A549 (cell line): ENCODE measurements at regions not wholly inside any gene's neighbourhood (a gene's known extent, or its start where the extent isn't known, plus 50 kb on each side); places are given as distances from the start of the nearest gene placed in this dataset.
"Not testable (repeated sequence)": the region's sequence is repeated elsewhere in the genome, so short reads cannot be mapped to it uniquely, and the experiment has no call there.

Source experiments
- ATAC-seq, 2 experiments: fragments of 200-7000 bp in 1 of 2; fragments of >200 bp in 1 of 2; cut with Nextera tagmentation in 1 of 2; cut with Tn5 transposase in 1 of 2; 3 replicates each; pipeline versions ENCODE4 v1.8.0 to v1.9.1; 2018 to 2020; ENCODE audit warnings: mild to moderate bottlenecking in 1 of 2, moderate library complexity in 1 of 2
- CTCF ChIA-PET: fragments of 300-600 bp; sonication (Branson Sonifier 250); formaldehyde crosslinking; extraction: SDS; loops from one replicate; lab custom pipeline; 2021; ENCODE audit warnings: antibody characterized with exemption, inconsistent platforms; lab: Yijun Ruan, JAX
- POLR2A ChIA-PET: fragments of 350-600 bp; formaldehyde crosslinking; extraction: SDS; loops from one replicate; lab custom pipeline; 2021; ENCODE audit warnings: antibody characterized with exemption, inconsistent platforms; lab: Yijun Ruan, JAX
- DNase-seq, 2 experiments: peaks; one replicate each; pipeline versions ENCODE4 v3.0.0 to v3.0.0-alpha.2; 2011 to 2016; ENCODE audit warnings: low read depth in 1 of 2, low spot score in 1 of 2
- FAIRE-seq: peaks from 2 replicates; lab custom pipeline; 2011; peaks lifted over from hg19 to GRCh38; lab: Jason Lieb, UNC
- H3K27ac ChIP-seq, 2 experiments: fragments of >200 bp; sonication (Bioruptor Twin); formaldehyde crosslinking; 3 replicates each; pipeline ENCODE4 v1.5.1; 2016 to 2017
- H3K4me1 ChIP-seq: fragments of >200 bp; sonication (Bioruptor Twin); formaldehyde crosslinking; 3 replicates; pipeline ENCODE4 v1.6.1; 2016
- H3K4me2 ChIP-seq: fragments of >200 bp; sonication (Bioruptor Twin); formaldehyde crosslinking; 3 replicates; pipeline ENCODE4 v1.6.1; 2016
- H3K4me3 ChIP-seq: fragments of >200 bp; sonication (Bioruptor Twin); formaldehyde crosslinking; 3 replicates; pipeline ENCODE4 v1.5.1; 2016
- H3K9me3 ChIP-seq: fragments of >200 bp; sonication (Bioruptor Twin); formaldehyde crosslinking; 3 replicates; pipeline ENCODE4 v1.6.1; 2016
- BHLHE40 ChIP-seq: IDR thresholded peaks from 2 replicates; pipeline ENCODE4 v1.6.1; 2012; ENCODE audit warnings: low read depth, low read length, inconsistent platforms
- CBX8 ChIP-seq: fragments of 200-600 bp; sonication (generic); IDR thresholded peaks from 2 replicates; pipeline ENCODE4 v1.6.1; 2016
- CHD4 ChIP-seq: fragments of 200-600 bp; sonication (generic); IDR thresholded peaks from 2 replicates; pipeline ENCODE4 v1.6.1; 2016; ENCODE audit warnings: antibody characterized with exemption, mild to moderate bottlenecking, borderline replicate concordance
- EP300 ChIP-seq, 2 experiments: fragments of >200 bp; sonication (Bioruptor Twin); formaldehyde crosslinking; IDR thresholded peaks; 2 replicates in 1 of 2; 3 replicates in 1 of 2; pipeline ENCODE4 v1.6.1; 2016 to 2017
- ESRRA ChIP-seq: fragments of 150-350 bp; IDR thresholded peaks from 2 replicates; pipeline ENCODE4 v1.6.1; 2014; ENCODE audit warnings: mild to moderate bottlenecking, low read length, borderline replicate concordance
- FOSB ChIP-seq: fragments of 250-450 bp; sonication (Bioruptor Pico); IDR thresholded peaks from 2 replicates; pipeline ENCODE4 v1.5.0; 2020; ENCODE audit warnings: mild to moderate bottlenecking, moderate library complexity
- FOSL2 ChIP-seq, 2 experiments: fragments of 450-650 bp in 1 of 2; fragments of >200 bp in 1 of 2; sonication (Bioruptor Twin) in 1 of 2; formaldehyde crosslinking; IDR thresholded peaks; 2 replicates each; pipeline versions ENCODE4 v1.5.0 to v1.6.1; 2016 to 2020; ENCODE audit warnings: mild to moderate bottlenecking in 1 of 2, moderate library complexity in 1 of 2
- HOXA7 ChIP-seq: fragments of 250-450 bp; sonication (Bioruptor Pico); IDR thresholded peaks from 2 replicates; pipeline ENCODE4 v1.5.0; 2020; ENCODE audit warnings: mild to moderate bottlenecking, moderate library complexity
- HOXB13 ChIP-seq: fragments of 250-450 bp; sonication (Bioruptor Pico); IDR thresholded peaks from 2 replicates; pipeline ENCODE4 v1.5.0; 2020; ENCODE audit warnings: low read depth, mild to moderate bottlenecking, moderate library complexity
- HOXB5 ChIP-seq: fragments of 250-450 bp; sonication (Bioruptor Pico); IDR thresholded peaks from 2 replicates; pipeline ENCODE4 v1.5.0; 2020; ENCODE audit warnings: mild to moderate bottlenecking, moderate library complexity
- JUN ChIP-seq, 2 experiments: fragments of >200 bp; sonication (Bioruptor Twin); formaldehyde crosslinking; IDR thresholded peaks; 2 replicates in 1 of 2; 3 replicates in 1 of 2; pipeline ENCODE4 v1.6.1; 2016 to 2017
- KDM5A ChIP-seq: fragments of 200-600 bp; sonication (generic); IDR thresholded peaks from 2 replicates; pipeline ENCODE4 v1.6.1; 2016; ENCODE audit warnings: antibody characterized with exemption, mild to moderate bottlenecking
- MAFK ChIP-seq: fragments of 450-650 bp; IDR thresholded peaks from 2 replicates; pipeline ENCODE4 v1.6.1; 2014; ENCODE audit not compliant: partially characterized antibody
- PHF8 ChIP-seq: fragments of 200-600 bp; sonication (generic); IDR thresholded peaks from 2 replicates; pipeline ENCODE4 v1.6.1; 2016; ENCODE audit warnings: low read depth, mild to moderate bottlenecking, antibody characterized with exemption, moderate library complexity, borderline replicate concordance
- POLR2AphosphoS2 ChIP-seq: conservative IDR thresholded peaks from 2 replicates; pipeline ENCODE4 v1.6.1; 2012; ENCODE audit warnings: low read length, improper control_type of control experiment, inconsistent platforms
- RCOR1 ChIP-seq: fragments of 150-350 bp; IDR thresholded peaks from 2 replicates; pipeline ENCODE4 v1.6.1; 2014; ENCODE audit warnings: antibody characterized with exemption, low read length, low read depth
- RNF2 ChIP-seq: fragments of 200-600 bp; sonication (generic); IDR thresholded peaks from 2 replicates; pipeline ENCODE4 v1.6.1; 2016; ENCODE audit warnings: low read depth, mild to moderate bottlenecking, antibody characterized with exemption, moderate library complexity, borderline replicate concordance
- ZC3H11A ChIP-seq: fragments of 450-650 bp; IDR thresholded peaks from 2 replicates; pipeline ENCODE4 v1.6.1; 2014; ENCODE audit warnings: antibody characterized with exemption, mild to moderate bottlenecking
- ZFP36 ChIP-seq: fragments of 450-650 bp; IDR thresholded peaks from 2 replicates; pipeline ENCODE4 v1.6.1; 2014; ENCODE audit warnings: borderline replicate concordance; ENCODE audit not compliant: partially characterized antibody
- WGBS: methylation state at CpG from one replicate; pipeline ENCODE4 v1.1.6; 2017; ENCODE audit errors: missing lambda C conversion rate; 5-methylcytosine and 5-hydroxymethylcytosine counted together
- TF ChIP-seq, protein P1 (sequence below): fragments of >200 bp; sonication (Bioruptor Twin); formaldehyde crosslinking; IDR thresholded peaks from 2 replicates; pipeline ENCODE4 v1.6.1; 2016
- TF ChIP-seq, protein P2 (sequence below): fragments of >200 bp; sonication (Bioruptor Twin); formaldehyde crosslinking; IDR thresholded peaks from 3 replicates; pipeline ENCODE4 v1.6.1; 2016
- TF ChIP-seq, protein P3 (sequence below): fragments of 250-450 bp; sonication (Bioruptor Pico); IDR thresholded peaks from 2 replicates; pipeline ENCODE4 v1.5.0; 2020; ENCODE audit warnings: low read depth, mild to moderate bottlenecking, moderate library complexity
- TF ChIP-seq, protein P4 (sequence below): IDR thresholded peaks from 2 replicates; pipeline ENCODE4 v1.6.1; 2012; ENCODE audit warnings: low read depth, borderline replicate concordance
- TF ChIP-seq, protein P5 (sequence below): fragments of 450-650 bp; IDR thresholded peaks from 2 replicates; pipeline ENCODE4 v1.6.1; 2014; ENCODE audit warnings: antibody characterized with exemption

DNA sequence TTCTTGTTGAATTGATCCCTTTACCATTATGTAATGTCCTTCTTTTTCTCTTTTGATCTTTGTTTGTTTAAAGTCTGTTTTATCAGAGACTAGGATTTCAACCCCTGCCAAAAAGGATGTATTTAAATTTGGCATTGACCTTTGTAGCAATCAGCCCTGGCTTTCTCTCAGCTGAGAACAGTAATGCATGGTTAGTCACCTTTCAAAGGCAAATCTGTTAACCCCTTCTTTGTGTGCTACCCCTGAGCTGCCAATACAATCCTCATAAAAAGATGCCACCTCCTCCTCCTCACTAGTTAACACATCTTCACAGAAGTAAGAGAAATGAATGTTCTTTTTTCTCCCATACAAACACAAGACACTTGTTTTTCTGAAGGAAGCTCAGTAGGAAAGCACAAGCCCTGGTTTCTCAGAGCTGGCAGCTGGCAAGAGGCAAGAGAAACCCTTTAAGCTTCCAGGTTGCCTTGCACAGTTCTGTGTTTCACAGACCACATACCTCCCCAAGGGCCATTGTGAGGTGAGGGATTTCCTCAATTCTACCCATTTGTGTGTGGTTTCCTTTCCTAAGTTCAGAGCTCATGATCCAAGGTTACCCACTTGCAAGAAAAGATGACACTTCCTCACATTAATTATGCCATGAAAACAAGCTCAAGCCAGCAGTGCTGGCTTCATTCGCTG, 122.6 kb downstream of the RCHY1 start (continued):
- no peak for TF ChIP-seq ZFP36
- TF ChIP-seq JUN (IDR thresholded peaks at IDR 0.05), result no peak
- TF ChIP-seq, protein P1, sequence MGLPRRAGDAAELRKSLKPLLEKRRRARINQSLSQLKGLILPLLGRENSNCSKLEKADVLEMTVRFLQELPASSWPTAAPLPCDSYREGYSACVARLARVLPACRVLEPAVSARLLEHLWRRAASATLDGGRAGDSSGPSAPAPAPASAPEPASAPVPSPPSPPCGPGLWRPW, result no peak
- TF ChIP-seq PHF8, result no peak
- no peak for TF ChIP-seq HOXA7 (CRISPR knock-in tag)
- TF ChIP-seq BHLHE40, result no peak

DNA sequence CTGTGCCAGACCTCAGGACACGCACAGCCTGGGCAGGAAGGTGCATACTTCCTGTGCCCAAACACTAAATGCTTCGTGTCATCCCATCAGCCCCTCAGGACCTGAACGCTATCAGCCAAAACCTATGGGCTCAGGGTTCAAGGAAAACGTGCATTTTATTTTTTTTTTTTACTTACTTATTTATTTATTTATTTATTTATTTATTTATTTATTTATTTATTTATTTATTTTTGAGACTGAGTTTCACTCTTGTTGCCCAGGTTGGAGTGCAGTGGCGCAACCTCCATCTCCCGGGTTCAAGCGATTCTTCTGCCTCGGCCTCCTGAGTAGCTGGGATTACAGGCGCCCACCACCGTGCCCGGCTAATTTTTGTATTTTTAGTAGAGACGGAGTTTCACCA, 127.8 kb downstream of the RCHY1 start:
- ATAC-seq, H3K27ac ChIP-seq, H3K4me1 ChIP-seq, POLR2A ChIA-PET, H3K4me2 ChIP-seq, H3K4me3 ChIP-seq, FAIRE-seq, DNase-seq, CTCF ChIA-PET, H3K9me3 ChIP-seq: not testable (repeated sequence)
- WGBS, result 61% methylated on average over 12 of the region's 12 CpGs
- TF ChIP-seq ZC3H11A, result peak; percentile 12; the same call in 1 of the 2 replicates

DNA sequence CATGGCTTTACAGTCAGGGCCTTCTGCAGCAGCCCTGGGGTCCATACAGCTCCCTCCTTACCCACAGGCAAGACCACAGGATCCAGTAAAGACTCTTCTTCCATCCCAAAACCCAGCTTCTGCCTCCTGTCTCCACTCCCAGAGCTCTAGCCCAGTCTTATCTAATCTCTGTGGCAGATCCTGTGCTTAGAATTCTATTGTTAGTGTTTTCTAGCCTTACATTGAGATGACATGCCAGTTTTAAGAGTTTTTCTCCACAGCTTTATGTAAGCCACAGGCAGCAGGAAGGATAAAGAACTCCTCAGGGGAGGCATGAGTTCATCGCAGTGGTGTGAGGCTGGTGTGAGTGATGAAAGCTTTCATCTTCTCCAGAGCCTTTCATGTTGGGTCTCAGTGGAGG, 129.1 kb downstream of the RCHY1 start:
- no peak overlapping the region for H3K27ac ChIP-seq
- CTCF ChIA-PET, result no interaction called here

More for the DNA sequence above, 129.1 kb downstream of the RCHY1 start:
- no peak overlapping the region for H3K4me3 ChIP-seq
- no peaks in the 10 kb centered on the region for H3K9me3 ChIP-seq
- no peak overlapping the region for H3K4me2 ChIP-seq
- H3K4me1 ChIP-seq, result no peaks in the 10 kb centered on the region
- no peak for TF ChIP-seq CHD4
- no peak for TF ChIP-seq ZC3H11A
- TF ChIP-seq EP300 (IDR thresholded peaks at IDR 0.05), result no peak
- no peak for TF ChIP-seq FOSB (CRISPR knock-in tag)
- no peak for TF ChIP-seq POLR2AphosphoS2
- no peak for TF ChIP-seq FOSL2 (IDR thresholded peaks at IDR 0.05)
- no peak for TF ChIP-seq FOSL2 (CRISPR knock-in tag; IDR thresholded peaks at IDR 0.05)
- no peak for TF ChIP-seq KDM5A
- TF ChIP-seq, protein P2, sequence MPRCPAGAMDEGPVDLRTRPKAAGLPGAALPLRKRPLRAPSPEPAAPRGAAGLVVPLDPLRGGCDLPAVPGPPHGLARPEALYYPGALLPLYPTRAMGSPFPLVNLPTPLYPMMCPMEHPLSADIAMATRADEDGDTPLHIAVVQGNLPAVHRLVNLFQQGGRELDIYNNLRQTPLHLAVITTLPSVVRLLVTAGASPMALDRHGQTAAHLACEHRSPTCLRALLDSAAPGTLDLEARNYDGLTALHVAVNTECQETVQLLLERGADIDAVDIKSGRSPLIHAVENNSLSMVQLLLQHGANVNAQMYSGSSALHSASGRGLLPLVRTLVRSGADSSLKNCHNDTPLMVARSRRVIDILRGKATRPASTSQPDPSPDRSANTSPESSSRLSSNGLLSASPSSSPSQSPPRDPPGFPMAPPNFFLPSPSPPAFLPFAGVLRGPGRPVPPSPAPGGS, result no peak
- TF ChIP-seq, protein P3, sequence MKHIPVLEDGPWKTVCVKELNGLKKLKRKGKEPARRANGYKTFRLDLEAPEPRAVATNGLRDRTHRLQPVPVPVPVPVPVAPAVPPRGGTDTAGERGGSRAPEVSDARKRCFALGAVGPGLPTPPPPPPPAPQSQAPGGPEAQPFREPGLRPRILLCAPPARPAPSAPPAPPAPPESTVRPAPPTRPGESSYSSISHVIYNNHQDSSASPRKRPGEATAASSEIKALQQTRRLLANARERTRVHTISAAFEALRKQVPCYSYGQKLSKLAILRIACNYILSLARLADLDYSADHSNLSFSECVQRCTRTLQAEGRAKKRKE, result no peak
- no peak for TF ChIP-seq ESRRA
- no peak for TF ChIP-seq MAFK
- no peak for TF ChIP-seq CBX8
- no peak for TF ChIP-seq HOXB5 (CRISPR knock-in tag)
- TF ChIP-seq ZFP36, result no peak
- no peak for TF ChIP-seq RCOR1
- TF ChIP-seq, protein P4, sequence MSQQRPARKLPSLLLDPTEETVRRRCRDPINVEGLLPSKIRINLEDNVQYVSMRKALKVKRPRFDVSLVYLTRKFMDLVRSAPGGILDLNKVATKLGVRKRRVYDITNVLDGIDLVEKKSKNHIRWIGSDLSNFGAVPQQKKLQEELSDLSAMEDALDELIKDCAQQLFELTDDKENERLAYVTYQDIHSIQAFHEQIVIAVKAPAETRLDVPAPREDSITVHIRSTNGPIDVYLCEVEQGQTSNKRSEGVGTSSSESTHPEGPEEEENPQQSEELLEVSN, result no peak
- no peak for TF ChIP-seq HOXB13 (CRISPR knock-in tag)
- TF ChIP-seq, protein P5, sequence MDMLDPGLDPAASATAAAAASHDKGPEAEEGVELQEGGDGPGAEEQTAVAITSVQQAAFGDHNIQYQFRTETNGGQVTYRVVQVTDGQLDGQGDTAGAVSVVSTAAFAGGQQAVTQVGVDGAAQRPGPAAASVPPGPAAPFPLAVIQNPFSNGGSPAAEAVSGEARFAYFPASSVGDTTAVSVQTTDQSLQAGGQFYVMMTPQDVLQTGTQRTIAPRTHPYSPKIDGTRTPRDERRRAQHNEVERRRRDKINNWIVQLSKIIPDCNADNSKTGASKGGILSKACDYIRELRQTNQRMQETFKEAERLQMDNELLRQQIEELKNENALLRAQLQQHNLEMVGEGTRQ, result no peak
- TF ChIP-seq RNF2, result no peak
- POLR2A ChIA-PET, result no interaction called here
- FAIRE-seq, result no peak
- WGBS, result 75% methylated on average over 1 of the region's 1 CpG
- no peak for DNase-seq
- no peak for ATAC-seq
